MM.1S (cell line): ENCODE measurements at regions not wholly inside any gene's neighbourhood (a gene's known extent, or its start where the extent isn't known, plus 50 kb on each side); places are given as distances from the start of the nearest gene placed in this dataset.
"Not testable (repeated sequence)": the region's sequence is repeated elsewhere in the genome, so short reads cannot be mapped to it uniquely, and the experiment has no call there.

Experiments
- DNase-seq: peaks from one replicate; pipeline ENCODE4 v3.0.0-alpha.2; 2015
- H2AFZ ChIP-seq: fragments of 300-600 bp; sonication (generic); 2 replicates; pipeline ENCODE4 v1.6.0; 2016; ENCODE audit warnings: antibody characterized with exemption, low read length
- H3F3A ChIP-seq: fragments of 300-600 bp; sonication (generic); 2 replicates; pipeline ENCODE4 v1.6.1; 2016; ENCODE audit warnings: mild to moderate bottlenecking, antibody characterized with exemption, low read length, moderate library complexity, mixed read lengths; ENCODE audit not compliant: insufficient read depth
- H3K27ac ChIP-seq: fragments of 300-600 bp; sonication (generic); 2 replicates; pipeline ENCODE4 v1.5.1; 2016; ENCODE audit warnings: mild to moderate bottlenecking, low read length
- H3K27me3 ChIP-seq: fragments of 300-600 bp; sonication (generic); replicated peaks from 2 replicates; pipeline ENCODE4 v1.6.0; 2016; ENCODE audit warnings: low read length; ENCODE audit not compliant: insufficient read depth
- H3K36me3 ChIP-seq: fragments of 300-600 bp; sonication (generic); replicated peaks from 2 replicates; pipeline ENCODE4 v1.6.1; 2016; ENCODE audit warnings: mild to moderate bottlenecking, low read length, mixed read lengths; ENCODE audit not compliant: insufficient read depth
- H3K4me1 ChIP-seq: fragments of 300-600 bp; sonication (generic); 2 replicates; pipeline ENCODE4 v1.6.1; 2016; ENCODE audit warnings: low read length, mixed read lengths
- H3K4me2 ChIP-seq: fragments of 300-600 bp; sonication (generic); 2 replicates; pipeline ENCODE4 v1.6.0; 2016; ENCODE audit warnings: low read depth, low read length
- H3K4me3 ChIP-seq: fragments of 300-600 bp; sonication (generic); 2 replicates; pipeline ENCODE4 v1.5.1; 2016; ENCODE audit warnings: low read length, mixed read lengths
- H3K79me2 ChIP-seq: fragments of 300-600 bp; sonication (generic); 2 replicates; pipeline ENCODE4 v1.6.1; 2016; ENCODE audit warnings: mixed run types, low read length, mixed read lengths
- H3K9ac ChIP-seq: fragments of 300-600 bp; sonication (generic); 2 replicates; pipeline ENCODE4 v1.6.1; 2016; ENCODE audit warnings: low read length, mixed read lengths
- H3K9me2 ChIP-seq: fragments of 300-600 bp; sonication (generic); replicated peaks from 2 replicates; pipeline ENCODE4 v1.6.1; 2016; ENCODE audit warnings: mild to moderate bottlenecking, low read length, mixed read lengths; ENCODE audit not compliant: insufficient read depth
- H3K9me3 ChIP-seq: fragments of 300-600 bp; sonication (generic); replicated peaks from 2 replicates; pipeline ENCODE4 v1.6.1; 2016; ENCODE audit warnings: mild to moderate bottlenecking, low read length, mixed read lengths; ENCODE audit not compliant: insufficient read depth
- H4K20me1 ChIP-seq: fragments of 300-600 bp; sonication (generic); 2 replicates; pipeline ENCODE4 v1.6.1; 2016; ENCODE audit warnings: mild to moderate bottlenecking, low read length, moderate library complexity, mixed read lengths; ENCODE audit not compliant: insufficient read depth
- CTCF ChIP-seq: fragments of 300-600 bp; sonication (generic); IDR thresholded peaks from 2 replicates; pipeline ENCODE4 v1.5.1; 2016; ENCODE audit warnings: antibody characterized with exemption, low read length, mixed read lengths
- EZH2 ChIP-seq: fragments of 300-600 bp; sonication (generic); optimal IDR thresholded peaks from 2 replicates; pipeline ENCODE3; 2017; ENCODE audit warnings: low read depth, mild to moderate bottlenecking, antibody characterized with exemption, low read length, mixed read lengths
- EZH2phosphoT487 ChIP-seq: fragments of 300-600 bp; sonication (generic); IDR thresholded peaks from 2 replicates; pipeline ENCODE4 v1.6.1; 2018; ENCODE audit warnings: antibody characterized with exemption, low read length

GRCh38 chr16:79836144-79836543 lies 235.6 kb upstream of the MAF start:
- no peak for TF ChIP-seq EZH2phosphoT487
- TF ChIP-seq CTCF, result no peak
- TF ChIP-seq EZH2, result no peak
- Histone ChIP-seq H3K9me3 (no peaks in the 10 kb centered on the region), H2AFZ (no peak overlapping the region)

GRCh38 chr16:79835194-79835593 lies 234.7 kb upstream of the MAF start:
- H3K9me3 ChIP-seq, result no peaks in the 10 kb centered on the region
- DNase-seq, result no peak
- no peaks in the 10 kb centered on the region for H4K20me1 ChIP-seq
- no peaks in the 10 kb centered on the region for H3K79me2 ChIP-seq
- no peaks in the 10 kb centered on the region for H3K27me3 ChIP-seq
- no peak overlapping the region for H3K9ac ChIP-seq
- no peak overlapping the region for H3K27ac ChIP-seq
- no peaks in the 10 kb centered on the region for H3F3A ChIP-seq
- no peaks in the 10 kb centered on the region for H3K9me2 ChIP-seq
- TF ChIP-seq CTCF, result no peak
- TF ChIP-seq EZH2phosphoT487, result no peak
- no peak for TF ChIP-seq EZH2
- no peaks in the 10 kb centered on the region for H3K4me1 ChIP-seq
- no peak overlapping the region for H3K4me3 ChIP-seq
- no peak overlapping the region for H3K4me2 ChIP-seq
- H3K36me3 ChIP-seq, result no peaks in the 10 kb centered on the region
- H2AFZ ChIP-seq, result no peak overlapping the region

More at GRCh38 chr16:79836144-79836543, 235.6 kb upstream of the MAF start:
- Histone ChIP-seq H3K9me2 (no peaks in the 10 kb centered on the region), H3K36me3 (no peaks in the 10 kb centered on the region), H3K79me2 (no peaks in the 10 kb centered on the region), H3K9ac (no peak overlapping the region), H4K20me1 (no peaks in the 10 kb centered on the region), H3F3A (no peaks in the 10 kb centered on the region), H3K27me3 (no peaks in the 10 kb centered on the region), H3K4me3 (no peak overlapping the region), H3K27ac (no peak overlapping the region), H3K4me1 (no peaks in the 10 kb centered on the region), H3K4me2 (no peak overlapping the region)
- DNase-seq, result no peak

- no peak overlapping the region for H3K9ac ChIP-seq
Measured at GRCh38 chr16:79834720-79835119, 234.2 kb upstream of the MAF start.

GRCh38 chr16:79834003-79834402 lies 233.5 kb upstream of the MAF start:
- H3K79me2 ChIP-seq, DNase-seq, H3K27me3 ChIP-seq, H2AFZ ChIP-seq, H3K4me3 ChIP-seq, H4K20me1 ChIP-seq, H3K9me3 ChIP-seq, H3K36me3 ChIP-seq, H3K27ac ChIP-seq, H3K4me2 ChIP-seq, H3K9me2 ChIP-seq, H3F3A ChIP-seq, H3K4me1 ChIP-seq, H3K9ac ChIP-seq: not testable (repeated sequence)

More at GRCh38 chr16:79834720-79835119, 234.2 kb upstream of the MAF start:
- H3K27ac ChIP-seq, result no peak overlapping the region
- no peaks in the 10 kb centered on the region for H3K79me2 ChIP-seq
- no peaks in the 10 kb centered on the region for H3K9me3 ChIP-seq
- no peaks in the 10 kb centered on the region for H3K36me3 ChIP-seq
- no peak for TF ChIP-seq EZH2
- no peak for TF ChIP-seq CTCF
- no peak for TF ChIP-seq EZH2phosphoT487
- H3K4me2 ChIP-seq, result no peak overlapping the region
- no peaks in the 10 kb centered on the region for H3K27me3 ChIP-seq
- no peak overlapping the region for H3K4me3 ChIP-seq
- no peaks in the 10 kb centered on the region for H3K4me1 ChIP-seq
- no peaks in the 10 kb centered on the region for H4K20me1 ChIP-seq
- H3F3A ChIP-seq, result no peaks in the 10 kb centered on the region
- H2AFZ ChIP-seq, result no peak overlapping the region
- DNase-seq, result no peak
- no peaks in the 10 kb centered on the region for H3K9me2 ChIP-seq
